ENCODE measurements at regions not wholly inside any gene's neighbourhood (a gene's known extent, or its start where the extent isn't known, plus 50 kb on each side); places are given as distances from the start of the nearest gene placed in this dataset.

GRCh38 chr16:86979984-86980553, 337.1 kb downstream of the C16orf95 start:
- TF ChIP-seq, protein P1, sequence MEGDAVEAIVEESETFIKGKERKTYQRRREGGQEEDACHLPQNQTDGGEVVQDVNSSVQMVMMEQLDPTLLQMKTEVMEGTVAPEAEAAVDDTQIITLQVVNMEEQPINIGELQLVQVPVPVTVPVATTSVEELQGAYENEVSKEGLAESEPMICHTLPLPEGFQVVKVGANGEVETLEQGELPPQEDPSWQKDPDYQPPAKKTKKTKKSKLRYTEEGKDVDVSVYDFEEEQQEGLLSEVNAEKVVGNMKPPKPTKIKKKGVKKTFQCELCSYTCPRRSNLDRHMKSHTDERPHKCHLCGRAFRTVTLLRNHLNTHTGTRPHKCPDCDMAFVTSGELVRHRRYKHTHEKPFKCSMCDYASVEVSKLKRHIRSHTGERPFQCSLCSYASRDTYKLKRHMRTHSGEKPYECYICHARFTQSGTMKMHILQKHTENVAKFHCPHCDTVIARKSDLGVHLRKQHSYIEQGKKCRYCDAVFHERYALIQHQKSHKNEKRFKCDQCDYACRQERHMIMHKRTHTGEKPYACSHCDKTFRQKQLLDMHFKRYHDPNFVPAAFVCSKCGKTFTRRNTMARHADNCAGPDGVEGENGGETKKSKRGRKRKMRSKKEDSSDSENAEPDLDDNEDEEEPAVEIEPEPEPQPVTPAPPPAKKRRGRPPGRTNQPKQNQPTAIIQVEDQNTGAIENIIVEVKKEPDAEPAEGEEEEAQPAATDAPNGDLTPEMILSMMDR (IDR thresholded peaks at IDR 0.05), result no peak
- TF ChIP-seq TP53 (CRISPR knock-in tag; IDR thresholded peaks at IDR 0.05), result no peak
- no peak for TF ChIP-seq EP300 (IDR thresholded peaks at IDR 0.05)
- TF ChIP-seq, protein P2, sequence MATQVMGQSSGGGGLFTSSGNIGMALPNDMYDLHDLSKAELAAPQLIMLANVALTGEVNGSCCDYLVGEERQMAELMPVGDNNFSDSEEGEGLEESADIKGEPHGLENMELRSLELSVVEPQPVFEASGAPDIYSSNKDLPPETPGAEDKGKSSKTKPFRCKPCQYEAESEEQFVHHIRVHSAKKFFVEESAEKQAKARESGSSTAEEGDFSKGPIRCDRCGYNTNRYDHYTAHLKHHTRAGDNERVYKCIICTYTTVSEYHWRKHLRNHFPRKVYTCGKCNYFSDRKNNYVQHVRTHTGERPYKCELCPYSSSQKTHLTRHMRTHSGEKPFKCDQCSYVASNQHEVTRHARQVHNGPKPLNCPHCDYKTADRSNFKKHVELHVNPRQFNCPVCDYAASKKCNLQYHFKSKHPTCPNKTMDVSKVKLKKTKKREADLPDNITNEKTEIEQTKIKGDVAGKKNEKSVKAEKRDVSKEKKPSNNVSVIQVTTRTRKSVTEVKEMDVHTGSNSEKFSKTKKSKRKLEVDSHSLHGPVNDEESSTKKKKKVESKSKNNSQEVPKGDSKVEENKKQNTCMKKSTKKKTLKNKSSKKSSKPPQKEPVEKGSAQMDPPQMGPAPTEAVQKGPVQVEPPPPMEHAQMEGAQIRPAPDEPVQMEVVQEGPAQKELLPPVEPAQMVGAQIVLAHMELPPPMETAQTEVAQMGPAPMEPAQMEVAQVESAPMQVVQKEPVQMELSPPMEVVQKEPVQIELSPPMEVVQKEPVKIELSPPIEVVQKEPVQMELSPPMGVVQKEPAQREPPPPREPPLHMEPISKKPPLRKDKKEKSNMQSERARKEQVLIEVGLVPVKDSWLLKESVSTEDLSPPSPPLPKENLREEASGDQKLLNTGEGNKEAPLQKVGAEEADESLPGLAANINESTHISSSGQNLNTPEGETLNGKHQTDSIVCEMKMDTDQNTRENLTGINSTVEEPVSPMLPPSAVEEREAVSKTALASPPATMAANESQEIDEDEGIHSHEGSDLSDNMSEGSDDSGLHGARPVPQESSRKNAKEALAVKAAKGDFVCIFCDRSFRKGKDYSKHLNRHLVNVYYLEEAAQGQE (IDR thresholded peaks at IDR 0.05), result no peak
- TF ChIP-seq, protein P3, sequence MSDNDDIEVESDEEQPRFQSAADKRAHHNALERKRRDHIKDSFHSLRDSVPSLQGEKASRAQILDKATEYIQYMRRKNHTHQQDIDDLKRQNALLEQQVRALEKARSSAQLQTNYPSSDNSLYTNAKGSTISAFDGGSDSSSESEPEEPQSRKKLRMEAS (IDR thresholded peaks at IDR 0.05), result no peak
- no peak for TF ChIP-seq RAD21 (conservative IDR thresholded peaks at IDR 0.05 in 1 of 2, IDR thresholded peaks at IDR 0.05 in 1 of 2)
- TF ChIP-seq MYC (IDR thresholded peaks at IDR 0.05; ENCODE audit: borderline replicate concordance, low read length), result no peak
- TF ChIP-seq MAFK (IDR thresholded peaks at IDR 0.05; ENCODE audit: partially characterized antibody), result no peak
- no peak for TF ChIP-seq POLR2A (IDR thresholded peaks at IDR 0.05; ENCODE audit: low read length)
- no peak for TF ChIP-seq RFX5 (IDR thresholded peaks at IDR 0.05)
- TF ChIP-seq ESRRA (IDR thresholded peaks at IDR 0.05; ENCODE audit: borderline replicate concordance, low read length), result no peak
- no peak for TF ChIP-seq TFCP2L1 (CRISPR knock-in tag; IDR thresholded peaks at IDR 0.05)

All from A549 (cell line).